ENCODE measurements at regions not wholly inside any gene's neighbourhood (a gene's known extent, or its start where the extent isn't known, plus 50 kb on each side); places are given as distances from the start of the nearest gene placed in this dataset.

GRCh38 chr1:172952516-172952915 is 98.2 kb downstream of the TNFSF18 start:
- DNase-seq (ENCODE audit: low spot score), result no peak

- no peak for DNase-seq (ENCODE audit: low spot score)
Observed at GRCh38 chr1:172954476-172955150, 96.1 kb downstream of the TNFSF18 start.

- DNase-seq (ENCODE audit: low spot score), result no peak
Observed at GRCh38 chr1:172955161-172955815, 95.5 kb downstream of the TNFSF18 start.

GRCh38 chr1:172956871-172957270 is 93.9 kb downstream of the TNFSF18 start:
- DNase-seq (ENCODE audit: low spot score), result no peak

GRCh38 chr1:172957491-172957890 is 93.2 kb downstream of the TNFSF18 start:
- no peak for DNase-seq (ENCODE audit: low spot score)

DNA sequence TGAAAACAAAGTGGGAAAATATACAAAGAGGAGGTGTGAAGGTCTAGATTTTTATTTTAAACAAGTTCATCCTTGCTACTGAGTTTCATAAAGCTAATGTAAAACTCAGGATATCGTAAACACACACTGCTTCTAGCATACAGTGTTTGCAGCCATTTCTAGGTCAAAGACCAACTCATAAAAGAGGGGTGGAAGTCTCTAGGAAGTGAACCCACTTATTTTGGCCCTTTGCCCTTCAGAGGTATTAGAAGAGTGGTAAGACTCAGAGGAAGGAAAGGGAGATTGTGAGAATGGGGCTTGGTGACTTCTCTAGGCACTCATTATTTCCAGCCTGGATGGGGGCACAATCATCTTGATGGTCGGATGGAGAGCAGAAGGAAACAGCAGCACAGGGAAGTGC is 91.2 kb downstream of the TNFSF18 start:
- DNase-seq (ENCODE audit: low spot score), result no peak

GRCh38 chr1:172960019-172960418 is 90.7 kb downstream of the TNFSF18 start:
- DNase-seq (ENCODE audit: low spot score), result no peak

- DNase-seq (ENCODE audit: low spot score), result no peak
Observed at GRCh38 chr1:172960454-172961208, 90.1 kb downstream of the TNFSF18 start.

DNA sequence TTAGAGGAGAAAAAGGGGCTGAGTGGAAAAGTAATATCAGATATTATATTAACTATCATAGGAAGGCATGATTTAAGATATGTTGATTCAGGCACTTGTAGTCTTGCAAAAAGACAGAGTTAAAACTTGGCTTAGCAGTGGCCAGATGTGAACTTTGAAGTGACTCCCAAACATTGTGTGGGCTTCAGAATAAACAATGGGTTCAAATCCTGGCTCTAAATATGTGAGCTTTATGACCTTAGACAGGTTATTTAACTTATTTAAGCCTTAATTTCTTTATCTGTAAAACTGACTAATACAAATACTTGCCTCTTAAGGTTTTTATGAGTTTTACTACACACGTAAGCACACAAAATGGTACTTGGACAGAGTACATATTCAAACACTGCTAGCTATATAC is 85.9 kb downstream of the TNFSF18 start:
- DNase-seq (ENCODE audit: low spot score), result no peak

DNA sequence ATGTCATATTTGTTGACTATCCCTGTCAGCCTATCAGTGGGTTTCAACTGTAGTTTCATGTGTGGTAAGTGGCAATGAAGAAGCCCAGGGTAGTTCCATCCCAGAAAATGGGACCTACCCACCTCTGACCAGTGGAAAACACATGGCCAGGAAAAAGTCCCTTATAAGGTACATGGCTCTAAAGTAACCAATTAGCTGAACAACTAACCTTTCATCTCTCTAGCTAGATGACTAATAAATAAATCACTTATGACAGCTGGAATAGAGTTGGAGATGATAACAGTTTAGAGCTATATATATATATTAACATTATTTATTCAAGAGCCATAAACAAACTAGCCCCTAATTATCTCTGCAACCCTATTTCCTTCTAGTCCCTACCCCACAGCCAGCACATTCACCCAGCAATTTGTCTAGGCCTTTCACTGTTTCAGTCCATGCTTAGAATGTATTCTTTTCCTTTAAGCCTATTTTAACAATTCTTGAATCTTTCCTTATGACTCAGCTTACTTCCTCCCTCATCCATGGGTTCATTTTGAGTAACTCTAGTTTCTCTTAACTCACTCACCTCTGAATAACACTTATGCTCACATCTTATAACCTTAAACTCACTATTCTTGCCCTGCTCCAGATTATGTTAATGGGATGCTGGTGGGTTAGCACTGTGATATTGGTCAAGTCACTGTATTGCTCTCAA is 83.7 kb downstream of the TNFSF18 start:
- DNase-seq (ENCODE audit: low spot score), result no peak

- no peak for DNase-seq (ENCODE audit: low spot score)
Observed at GRCh38 chr1:172967936-172968335, 82.8 kb downstream of the TNFSF18 start.

- DNase-seq (ENCODE audit: low spot score), result no peak
Observed at GRCh38 chr1:172969611-172970010, 81.1 kb downstream of the TNFSF18 start.

DNA sequence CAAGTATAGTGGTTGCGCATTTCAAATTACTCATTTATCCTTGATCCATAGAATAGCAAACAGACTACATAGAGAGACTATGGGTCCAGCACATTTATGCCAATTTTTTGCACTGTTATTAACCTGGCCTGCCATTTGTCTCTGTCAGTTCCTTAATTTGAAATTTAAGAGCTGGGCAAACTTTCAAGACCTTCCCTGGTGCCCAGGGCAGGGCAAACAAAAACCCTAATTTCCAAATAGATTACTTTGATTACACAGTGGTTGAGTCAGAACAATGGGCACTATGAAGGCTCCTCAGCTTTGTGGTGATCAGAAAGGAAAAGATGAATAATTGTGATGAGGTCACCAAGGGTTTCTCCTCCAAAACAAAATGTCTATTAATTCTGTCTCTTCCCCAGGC is 80.6 kb downstream of the TNFSF18 start:
- DNase-seq (ENCODE audit: low spot score), result no peak

DNA sequence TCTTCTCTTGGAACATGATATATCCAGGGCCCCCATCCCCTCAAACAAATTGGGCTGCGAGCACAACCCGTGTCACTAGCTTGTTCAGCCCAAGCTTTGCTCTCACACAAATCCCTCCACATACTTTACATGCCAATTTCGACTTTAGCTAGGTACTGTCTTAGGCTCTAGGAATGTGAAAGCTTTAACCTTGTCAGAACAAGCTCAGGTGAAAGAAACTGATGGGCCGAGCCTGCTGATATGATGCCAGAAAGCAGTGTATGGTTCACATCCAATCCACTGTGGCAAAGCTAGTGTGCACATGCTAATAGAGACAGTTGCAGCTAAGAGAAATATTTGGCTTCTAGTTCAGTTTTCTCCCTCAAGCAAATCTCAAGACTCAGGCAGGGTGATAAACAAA is 79.5 kb downstream of the TNFSF18 start:
- no peak for DNase-seq (ENCODE audit: low spot score)

- no peak for DNase-seq (ENCODE audit: low spot score)
Observed at GRCh38 chr1:172972258-172972657, 78.5 kb downstream of the TNFSF18 start.

- no peak for DNase-seq (ENCODE audit: low spot score)
Observed at GRCh38 chr1:172973424-172973823, 77.3 kb downstream of the TNFSF18 start.

DNA sequence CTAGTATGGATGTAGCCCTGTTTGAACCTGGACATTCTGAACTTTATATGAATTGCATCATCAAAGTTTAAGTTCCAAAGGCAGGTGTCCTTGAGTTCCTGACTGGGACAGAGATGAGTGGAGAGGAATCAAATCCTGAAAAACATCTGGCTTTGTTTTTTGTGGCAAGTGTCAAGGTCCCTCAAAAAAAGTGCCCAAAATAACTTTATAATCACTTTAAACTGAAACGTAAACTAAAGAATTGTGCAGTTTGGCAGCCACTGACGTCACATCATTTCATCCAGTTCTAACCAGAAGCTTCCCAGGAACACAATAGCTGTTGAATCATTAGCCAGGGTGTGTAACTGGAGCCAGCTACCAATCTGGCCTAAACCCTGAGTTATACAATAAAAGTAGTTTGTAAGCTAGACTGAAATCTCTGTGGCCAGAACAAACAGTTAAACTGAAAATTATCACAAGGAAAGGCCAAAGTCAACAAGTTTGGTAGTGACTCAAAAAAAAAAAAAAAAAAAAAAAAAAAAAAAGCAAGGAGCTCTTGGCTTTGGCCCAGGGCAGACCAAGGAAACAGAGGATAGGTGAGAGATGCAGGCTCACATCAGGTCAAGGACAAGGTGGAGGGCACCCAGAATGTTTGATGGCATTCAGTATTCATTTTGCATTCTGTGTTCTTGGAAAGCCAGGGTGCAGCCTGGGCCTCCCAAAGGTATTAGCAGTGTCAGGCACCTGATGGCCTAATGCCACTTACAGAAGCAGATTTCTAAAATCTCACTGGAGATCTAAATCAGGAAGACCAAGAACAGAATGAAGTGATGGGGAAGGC is 74.3 kb downstream of the TNFSF18 start:
- no peak for DNase-seq (ENCODE audit: low spot score)

DNA sequence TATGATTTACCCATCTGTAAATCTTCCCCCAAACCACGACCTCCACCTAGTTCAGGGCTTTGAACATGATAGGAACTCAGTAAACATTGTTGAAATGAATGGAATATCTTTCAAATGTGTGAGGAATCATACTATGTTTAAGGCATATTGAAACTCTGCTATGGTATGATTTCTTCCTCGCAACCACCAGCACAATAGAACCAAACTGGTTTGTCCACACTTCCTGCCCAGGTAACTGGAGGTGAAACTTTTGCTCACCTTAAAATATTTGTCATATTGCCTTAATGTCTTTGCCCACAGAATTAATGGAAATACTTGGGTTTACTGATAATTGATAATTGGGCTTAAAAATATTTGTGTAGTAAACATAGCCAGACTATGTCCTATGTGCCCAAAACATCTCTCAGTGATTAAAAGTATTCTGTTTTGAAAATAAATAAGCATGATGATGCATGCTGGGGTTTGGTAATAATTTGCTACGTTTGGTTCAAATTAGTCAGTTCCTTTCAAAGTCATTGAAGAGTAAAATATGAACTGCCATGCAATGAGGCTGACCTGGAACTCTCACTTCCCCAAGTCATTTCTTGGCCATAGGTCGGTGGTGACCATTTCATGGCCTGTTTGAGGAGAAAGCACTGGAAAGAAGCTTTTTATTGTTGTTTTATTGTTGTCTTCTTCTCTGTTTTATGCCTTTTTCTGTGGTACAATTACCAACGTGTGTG is 73.3 kb downstream of the TNFSF18 start:
- DNase-seq (ENCODE audit: low spot score), result no peak

DNA sequence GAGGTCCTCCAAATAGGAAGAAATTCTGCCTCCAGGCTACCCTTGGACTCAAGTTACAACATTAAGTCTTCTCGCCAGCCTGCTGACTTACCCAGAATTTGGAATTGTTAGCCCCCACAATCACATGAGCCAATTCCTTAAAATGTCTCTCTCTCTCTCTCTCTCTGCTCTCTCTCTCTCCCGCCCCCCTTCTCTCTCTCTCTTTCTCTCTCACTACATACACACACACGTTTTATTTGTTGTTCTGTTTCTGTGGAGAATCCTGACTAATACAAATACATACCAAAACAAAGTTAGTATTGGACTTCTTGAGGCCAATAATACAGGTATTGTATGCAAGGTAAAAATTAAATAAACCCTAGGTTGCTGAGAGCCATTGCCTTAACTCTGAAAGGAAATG is 72.1 kb downstream of the TNFSF18 start:
- no peak for DNase-seq (ENCODE audit: low spot score)

- no peak for DNase-seq (ENCODE audit: low spot score)
Observed at GRCh38 chr1:172979828-172980227, 70.9 kb downstream of the TNFSF18 start.

- DNase-seq (ENCODE audit: low spot score), result no peak
Observed at GRCh38 chr1:172980456-172980855, 70.3 kb downstream of the TNFSF18 start.
